Superior temporal gyrus (tissue), 1 donor: ENCODE measurements at regions not wholly inside any gene's neighbourhood (a gene's known extent, or its start where the extent isn't known, plus 50 kb on each side); places are given as distances from the start of the nearest gene placed in this dataset.
"Not testable (repeated sequence)": the region's sequence is repeated elsewhere in the genome, so short reads cannot be mapped to it uniquely, and the experiment has no call there.

Source experiments
- DNase-seq: peaks from one replicate; pipeline ENCODE4 v3.0.0-alpha.2; 2016; ENCODE audit errors: extremely low spot score

DNA sequence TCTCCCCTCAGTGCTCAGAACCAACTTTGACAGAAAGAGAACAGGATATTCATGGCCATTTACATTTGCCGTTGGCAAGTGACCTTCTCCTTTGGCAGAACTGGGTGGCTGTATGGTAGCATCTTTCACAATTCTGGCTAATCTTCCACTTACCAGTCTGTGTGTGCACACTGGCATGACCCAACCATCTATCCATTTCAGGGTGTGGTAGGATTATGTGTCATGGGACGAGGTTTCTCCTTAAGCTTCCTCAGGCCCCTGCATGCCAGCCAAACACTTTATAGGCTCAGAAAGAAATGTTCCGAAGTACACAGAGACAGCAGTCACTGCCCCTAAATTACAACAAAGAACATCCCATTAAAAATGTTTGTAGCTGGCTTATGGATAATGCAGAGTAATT, 497.1 kb downstream of the NFIB start:
- no peak for DNase-seq

- no peak for DNase-seq
Measured at GRCh38 chr9:13814647-13815400, 499.1 kb downstream of the NFIB start.

DNA sequence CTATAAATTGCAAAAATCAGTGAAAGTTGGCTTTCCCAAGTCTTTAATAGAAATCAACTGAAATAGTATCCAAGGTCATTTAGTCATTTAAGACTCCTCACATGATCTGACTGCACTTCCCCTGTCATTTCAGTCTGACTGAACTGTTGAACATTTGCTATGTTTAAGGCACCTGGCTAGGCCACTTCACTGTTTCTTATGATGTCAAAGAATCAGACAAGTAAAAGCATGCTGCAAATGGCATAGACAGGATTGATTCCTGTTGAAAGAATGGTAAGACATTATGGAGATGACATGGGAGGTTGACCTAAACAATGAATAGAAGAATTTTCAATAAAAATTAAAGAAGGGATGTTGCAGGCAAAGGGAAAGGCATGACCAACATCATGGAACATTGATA, 502.1 kb downstream of the NFIB start:
- no peak for DNase-seq

- no peak for DNase-seq
Measured at GRCh38 chr9:13810510-13810909, 503.4 kb downstream of the NFIB start.

DNA sequence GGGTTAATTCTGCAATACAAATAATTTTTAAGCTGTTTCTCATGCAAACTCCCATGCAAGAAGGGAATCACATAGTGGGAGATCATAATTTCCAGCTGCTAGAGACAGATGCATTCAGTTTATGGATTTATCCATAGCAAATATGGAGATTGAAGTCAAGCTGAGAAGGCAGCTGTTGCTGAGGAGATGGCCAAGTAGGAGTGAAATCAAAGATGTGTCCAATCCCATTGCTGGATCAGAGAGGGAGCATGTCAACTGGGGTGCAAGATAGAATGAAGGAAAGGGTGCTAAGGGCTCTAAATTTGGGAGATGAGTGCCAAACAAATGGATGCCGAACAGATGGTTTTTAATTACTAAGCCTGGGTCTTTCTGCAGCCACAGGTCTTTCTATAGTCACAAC, 504.5 kb downstream of the NFIB start:
- no peak for DNase-seq

DNA sequence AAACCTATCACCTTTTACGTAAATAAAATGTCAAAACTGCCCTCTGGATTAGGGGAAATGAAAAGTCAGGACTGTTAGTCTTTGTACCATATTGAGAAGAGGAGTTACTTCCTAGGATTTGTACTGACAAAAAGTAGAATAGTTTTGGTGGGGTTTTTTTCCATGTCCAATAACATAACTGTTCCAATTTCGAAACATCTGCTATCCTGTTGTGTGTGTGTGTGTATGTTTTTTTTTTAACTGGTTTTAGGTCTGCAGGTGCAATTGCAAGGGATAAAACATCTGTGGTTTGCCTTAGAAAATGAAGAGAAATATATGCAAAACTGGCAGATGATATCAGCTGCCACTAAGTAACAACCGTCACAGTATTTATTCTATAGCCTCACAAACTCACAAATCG, 506.8 kb downstream of the NFIB start:
- DNase-seq = no peak

DNA sequence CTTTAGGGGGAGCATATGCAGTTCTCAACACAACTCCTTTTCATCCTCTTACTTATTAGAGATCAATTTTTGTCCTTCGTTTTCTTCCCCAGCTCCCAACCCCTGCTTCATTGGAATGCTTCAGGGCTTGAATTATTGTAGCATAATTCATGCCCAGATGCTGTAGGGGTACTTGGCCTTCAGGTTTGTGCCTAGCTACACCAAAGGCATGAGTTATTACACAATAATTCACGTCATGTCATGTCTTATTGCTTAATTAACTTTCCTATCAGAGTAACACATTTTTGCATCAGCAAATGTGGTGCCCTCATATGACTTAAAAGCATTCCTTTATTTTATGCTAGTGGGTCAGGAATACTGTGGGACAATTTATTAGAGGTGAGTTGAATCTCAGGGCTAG, 507.2 kb downstream of the NFIB start:
- DNase-seq = no peak

DNA sequence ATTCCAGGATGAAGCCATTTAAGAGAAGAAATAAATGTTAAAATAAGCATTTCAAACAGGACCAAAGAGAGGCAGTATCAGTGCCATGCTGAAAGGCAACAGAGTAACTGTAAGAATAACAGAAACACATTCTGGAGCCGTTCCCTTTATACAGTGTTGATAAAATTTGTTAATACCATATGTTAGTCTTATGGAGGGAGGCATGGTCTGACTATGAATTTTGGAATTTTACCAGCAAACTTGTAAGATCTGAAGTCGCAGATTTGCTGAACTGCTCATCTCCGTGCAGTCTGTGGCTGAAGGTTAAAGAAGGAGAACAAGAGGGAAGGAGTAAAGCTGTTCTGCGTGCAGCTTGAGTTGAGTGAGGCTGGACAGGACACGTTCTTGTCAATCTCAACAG, 508.4 kb downstream of the NFIB start:
- DNase-seq = no peak

DNA sequence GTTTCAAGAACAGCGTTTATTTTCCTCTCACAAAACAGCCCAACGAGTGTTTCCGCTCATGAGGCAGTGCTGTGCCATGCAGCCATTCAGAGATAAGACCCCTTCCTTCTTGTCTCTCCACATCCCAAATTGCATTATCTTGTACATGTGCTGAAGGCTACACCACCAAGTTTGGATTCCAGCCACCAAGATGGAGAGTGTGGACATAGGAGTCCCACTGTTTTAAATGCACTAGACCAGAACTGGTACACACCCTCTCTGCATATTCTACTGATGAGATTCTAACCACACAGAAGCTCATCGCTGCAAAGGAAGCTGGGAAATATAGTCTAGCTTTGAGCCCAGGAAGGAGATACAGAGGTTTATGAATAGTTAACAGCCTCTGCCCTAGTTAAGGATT, 509.4 kb downstream of the NFIB start:
- DNase-seq = no peak

DNA sequence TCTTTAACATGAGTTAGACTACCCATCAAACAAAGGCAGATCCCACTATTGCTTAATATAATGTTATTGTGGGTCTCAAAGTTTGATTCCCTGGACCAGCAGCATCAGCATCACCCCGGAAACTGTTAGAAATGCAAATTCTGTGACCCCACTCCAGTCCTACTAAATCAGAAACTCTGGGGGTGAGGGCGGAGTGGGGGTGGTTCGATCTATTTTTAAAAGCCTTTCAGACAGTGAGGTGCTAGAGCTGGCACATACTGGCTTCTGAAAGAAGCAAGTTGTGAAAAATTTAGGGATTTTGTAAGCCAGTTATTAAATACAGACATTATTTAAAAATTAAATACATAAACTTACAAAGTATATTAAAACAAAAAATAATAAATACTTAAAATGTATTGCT, 513.2 kb downstream of the NFIB start:
- no peak for DNase-seq

DNA sequence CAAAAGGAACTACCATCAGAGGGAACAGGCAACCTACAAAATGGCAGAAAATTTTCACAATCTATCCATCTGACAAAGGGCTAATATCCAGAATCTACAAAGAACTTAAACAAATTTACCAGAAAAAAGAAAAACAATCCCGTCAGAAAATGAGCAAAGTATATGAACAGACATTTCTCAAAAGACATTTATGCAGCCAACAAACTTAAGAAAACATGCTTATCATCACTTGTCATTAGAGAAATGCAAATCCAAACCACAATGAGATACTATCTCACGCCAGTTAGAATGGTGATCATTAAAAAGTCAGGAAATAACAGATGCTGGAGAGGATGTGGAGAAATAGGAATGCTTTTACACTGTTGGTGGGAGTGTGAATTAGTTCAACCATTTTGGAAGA, 516.2 kb downstream of the NFIB start:
- DNase-seq = not testable (repeated sequence)

DNA sequence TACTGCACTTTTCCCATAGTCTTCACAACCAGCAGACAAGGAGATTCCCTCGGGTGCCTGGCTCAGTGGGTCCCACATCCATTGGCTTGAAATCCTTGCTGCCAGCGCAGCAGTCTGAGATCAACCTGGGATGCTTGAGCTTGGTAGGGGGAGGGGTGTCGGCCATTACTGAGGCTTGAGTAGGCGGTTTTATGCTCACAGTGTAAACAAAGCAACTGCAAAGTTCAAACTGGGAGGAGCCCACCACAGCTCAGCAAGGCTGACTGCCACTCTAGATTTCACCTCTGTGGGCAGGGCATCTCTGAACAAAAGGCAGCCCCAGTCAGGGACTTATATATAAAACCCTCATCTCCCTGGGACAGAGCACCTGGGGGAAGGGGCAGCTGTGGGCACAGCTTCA, 512.3 kb upstream of the MPDZ start:
- DNase-seq = no peak

DNA sequence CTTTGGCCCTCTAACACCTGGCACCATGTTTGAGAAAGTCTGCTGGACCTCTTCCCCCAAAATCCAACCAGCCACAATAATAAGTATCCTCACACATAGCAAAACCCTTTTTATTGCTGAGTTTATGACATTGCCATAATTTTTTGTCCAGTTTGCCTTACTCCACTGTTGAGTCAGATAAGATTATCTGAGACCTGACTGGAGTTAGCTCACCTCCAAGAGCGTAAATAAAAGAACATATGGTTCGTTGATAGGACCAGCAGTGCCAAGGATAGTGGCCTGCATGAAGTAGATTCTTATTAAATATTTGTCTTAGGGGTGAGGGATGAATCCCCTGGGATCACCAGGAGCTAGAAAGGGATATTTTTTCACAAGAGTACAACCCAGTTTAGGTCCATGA, 510.6 kb upstream of the MPDZ start:
- no peak for DNase-seq

DNA sequence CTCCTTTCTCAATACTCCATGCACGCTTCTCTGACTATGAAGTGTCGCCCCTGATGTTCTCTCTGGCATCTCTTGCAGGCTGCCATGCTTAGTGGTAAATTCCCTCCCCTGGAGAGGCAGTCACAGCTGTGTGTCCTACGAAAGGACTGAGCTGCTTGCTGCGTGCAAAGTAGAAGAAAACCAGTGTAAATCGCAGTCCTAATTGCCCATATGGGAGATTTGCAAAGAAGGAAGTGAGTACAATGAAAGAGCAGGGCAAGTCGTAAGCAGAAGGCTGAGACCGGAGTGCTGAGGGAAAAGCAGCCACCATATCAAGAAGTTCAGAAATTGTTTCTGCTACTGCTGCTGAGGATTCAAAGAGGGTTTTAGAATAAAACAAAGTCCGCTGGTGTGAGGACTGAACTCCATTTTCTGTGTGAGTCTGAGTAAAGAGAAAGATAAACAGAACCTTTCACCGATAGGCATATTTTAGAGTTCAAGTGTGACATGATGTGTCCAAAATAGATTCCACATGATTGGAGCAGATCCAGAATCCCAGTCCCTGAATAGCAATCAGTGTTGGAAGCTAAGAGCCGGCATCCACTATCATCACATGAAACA, 507.8 kb upstream of the MPDZ start:
- DNase-seq = peak; percentile 16

- no peak for DNase-seq
Measured at GRCh38 chr9:13786711-13787110, 507.2 kb upstream of the MPDZ start.

DNA sequence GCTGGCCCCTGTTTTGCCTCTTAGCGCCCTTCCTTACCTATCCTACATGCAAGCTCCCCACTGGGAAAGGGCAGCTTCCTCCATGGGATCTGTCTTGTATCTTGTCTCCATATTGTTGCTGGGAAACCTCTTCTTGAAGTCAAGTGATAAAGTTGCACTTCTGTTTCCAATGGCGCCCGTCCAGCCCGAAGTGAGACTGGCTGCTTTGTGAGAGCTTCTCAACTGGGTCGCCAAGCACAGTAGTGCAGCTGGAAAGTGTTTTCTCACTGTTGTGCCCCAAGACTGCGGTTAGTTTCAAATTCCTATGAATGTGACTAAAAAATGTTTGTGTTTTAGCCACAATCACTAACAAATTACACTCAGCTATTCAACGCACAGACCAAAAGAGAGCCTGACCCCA, 506.6 kb upstream of the MPDZ start:
- DNase-seq = no peak

DNA sequence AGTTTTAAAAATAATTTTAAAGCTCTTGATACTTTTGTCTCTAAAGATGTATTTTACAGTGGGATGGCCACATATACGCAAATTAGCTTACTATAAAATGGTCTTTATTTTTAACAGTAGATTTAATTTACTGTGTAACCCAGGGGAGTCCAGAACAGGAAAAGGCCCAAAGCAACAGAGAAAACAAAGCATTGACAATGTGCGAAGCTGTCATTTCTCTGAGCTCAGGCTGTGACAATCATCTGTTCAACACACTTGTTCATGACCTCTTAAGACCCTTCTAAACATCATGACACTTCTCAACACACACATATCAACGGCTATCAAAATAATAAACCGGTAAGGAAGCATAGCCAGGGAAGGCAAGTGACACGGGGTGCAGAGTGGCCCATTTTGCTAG, 499.6 kb upstream of the MPDZ start:
- no peak for DNase-seq

GRCh38 chr9:13778631-13779030, 499.1 kb upstream of the MPDZ start:
- no peak for DNase-seq

GRCh38 chr9:13770956-13771355, 491.5 kb upstream of the MPDZ start:
- DNase-seq = no peak

DNA sequence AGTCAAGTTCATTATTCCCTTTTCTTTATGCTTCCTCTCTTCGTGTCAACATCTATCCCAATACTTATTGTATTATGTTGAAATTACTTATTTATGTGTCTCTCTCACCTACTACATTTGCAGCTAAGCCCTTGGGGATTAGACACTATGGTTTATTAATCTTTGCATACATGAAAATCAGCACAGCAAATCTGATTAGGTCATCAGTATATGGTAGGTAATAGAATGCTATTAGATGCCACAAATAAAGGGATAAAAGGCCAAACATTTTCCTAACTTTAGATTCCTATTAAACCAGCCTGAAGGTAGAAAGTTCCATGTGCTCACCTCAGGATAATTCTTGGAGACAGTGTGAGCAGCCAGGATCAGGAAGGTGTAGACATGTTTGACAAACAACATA, 490.1 kb upstream of the MPDZ start:
- DNase-seq = no peak

- peak; percentile 29 for DNase-seq
Measured at GRCh38 chr9:13769006-13769405, 489.5 kb upstream of the MPDZ start.

GRCh38 chr9:13762209-13762608, 482.7 kb upstream of the MPDZ start:
- DNase-seq = no peak

- no peak for DNase-seq
Measured at GRCh38 chr9:13759551-13759950, 480.1 kb upstream of the MPDZ start.

- DNase-seq = no peak
Measured at GRCh38 chr9:13758936-13759335, 479.4 kb upstream of the MPDZ start.
